ENCODE measurements at regions not wholly inside any gene's neighbourhood (a gene's known extent, or its start where the extent isn't known, plus 50 kb on each side); places are given as distances from the start of the nearest gene placed in this dataset.

DNA sequence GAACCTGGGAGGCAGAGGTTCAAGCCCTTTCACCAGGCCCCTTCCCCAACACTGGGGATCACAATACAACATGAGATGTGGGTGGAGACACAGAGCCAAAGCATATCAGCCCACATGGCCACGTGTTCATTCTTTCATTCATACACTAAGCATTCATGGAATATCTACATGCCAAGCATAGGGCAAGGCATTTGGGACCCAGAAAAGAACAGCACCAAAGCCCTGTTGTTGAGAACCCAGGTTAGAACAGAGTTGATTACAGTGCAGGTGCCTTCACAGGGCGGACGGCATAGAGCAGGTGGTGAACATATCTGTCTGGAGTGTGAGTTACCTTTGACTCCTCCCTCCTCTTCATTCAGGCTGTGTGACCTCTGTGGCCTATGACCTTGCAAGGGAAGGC, 159.4 kb upstream of the GSC start:
- H3K4me3 ChIP-seq (ENCODE audit: low read length in 2 of 2), result no peak overlapping the region
- H3K9me3 ChIP-seq (ENCODE audit: control insufficient read depth in 2 of 2, low read length in 2 of 2), result no peaks in the 10 kb centered on the region
- H3K27ac ChIP-seq (ENCODE audit: low read depth in 2 of 2, low read length in 2 of 2), result no peak overlapping the region

DNA sequence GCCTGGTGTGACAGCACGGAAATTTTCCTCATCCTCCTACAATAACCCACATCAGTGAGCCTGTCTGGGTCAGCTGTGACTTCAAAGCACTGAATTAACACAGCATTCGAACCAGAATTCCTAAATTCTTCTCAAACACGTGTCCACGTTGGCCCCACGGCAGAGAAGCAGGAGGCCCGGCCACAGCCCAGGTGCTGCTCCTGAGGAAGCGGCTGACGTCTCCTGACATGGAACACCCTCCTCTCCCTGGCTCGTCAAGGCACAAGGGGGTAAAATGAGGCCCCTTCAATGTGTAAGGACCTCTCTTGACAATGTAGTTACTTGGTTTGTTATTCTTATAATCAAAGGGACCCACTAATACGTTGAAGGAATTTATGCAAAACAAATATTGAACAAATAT, 156.3 kb upstream of the GSC start:
- no peak overlapping the region for H3K4me3 ChIP-seq (ENCODE audit: low read length in 2 of 2)
- H3K27me3 ChIP-seq (ENCODE audit: control insufficient read depth in 2 of 2, insufficient read depth in 2 of 2, low read length in 2 of 2), result no peaks in the 10 kb centered on the region
- no peaks in the 10 kb centered on the region for H3K36me3 ChIP-seq (ENCODE audit: control insufficient read depth in 2 of 2, insufficient read depth in 2 of 2, low read length in 2 of 2)
- H3K27ac ChIP-seq (ENCODE audit: low read depth in 2 of 2, low read length in 2 of 2), result no peak overlapping the region
- H3K4me1 ChIP-seq (ENCODE audit: control insufficient read depth in 2 of 2, insufficient read depth in 2 of 2, low read length in 2 of 2), result peaks cover 0 to 4% of the 10 kb centered on the region in 2 donors
- H3K9me3 ChIP-seq (ENCODE audit: control insufficient read depth in 2 of 2, low read length in 2 of 2), result no peaks in the 10 kb centered on the region
- H3K9ac ChIP-seq (ENCODE audit: low read depth in 1 of 2, low read length in 2 of 2), result no peak overlapping the region

More for the DNA sequence above, 159.4 kb upstream of the GSC start:
- Histone ChIP-seq H3K9ac (ENCODE audit: low read depth in 1 of 2, low read length in 2 of 2) (no peak overlapping the region), H3K36me3 (ENCODE audit: control insufficient read depth in 2 of 2, insufficient read depth in 2 of 2, low read length in 2 of 2) (no peaks in the 10 kb centered on the region), H3K27me3 (ENCODE audit: control insufficient read depth in 2 of 2, insufficient read depth in 2 of 2, low read length in 2 of 2) (no peaks in the 10 kb centered on the region), H3K4me1 (ENCODE audit: control insufficient read depth in 2 of 2, insufficient read depth in 2 of 2, low read length in 2 of 2) (no peaks in the 10 kb centered on the region)

DNA sequence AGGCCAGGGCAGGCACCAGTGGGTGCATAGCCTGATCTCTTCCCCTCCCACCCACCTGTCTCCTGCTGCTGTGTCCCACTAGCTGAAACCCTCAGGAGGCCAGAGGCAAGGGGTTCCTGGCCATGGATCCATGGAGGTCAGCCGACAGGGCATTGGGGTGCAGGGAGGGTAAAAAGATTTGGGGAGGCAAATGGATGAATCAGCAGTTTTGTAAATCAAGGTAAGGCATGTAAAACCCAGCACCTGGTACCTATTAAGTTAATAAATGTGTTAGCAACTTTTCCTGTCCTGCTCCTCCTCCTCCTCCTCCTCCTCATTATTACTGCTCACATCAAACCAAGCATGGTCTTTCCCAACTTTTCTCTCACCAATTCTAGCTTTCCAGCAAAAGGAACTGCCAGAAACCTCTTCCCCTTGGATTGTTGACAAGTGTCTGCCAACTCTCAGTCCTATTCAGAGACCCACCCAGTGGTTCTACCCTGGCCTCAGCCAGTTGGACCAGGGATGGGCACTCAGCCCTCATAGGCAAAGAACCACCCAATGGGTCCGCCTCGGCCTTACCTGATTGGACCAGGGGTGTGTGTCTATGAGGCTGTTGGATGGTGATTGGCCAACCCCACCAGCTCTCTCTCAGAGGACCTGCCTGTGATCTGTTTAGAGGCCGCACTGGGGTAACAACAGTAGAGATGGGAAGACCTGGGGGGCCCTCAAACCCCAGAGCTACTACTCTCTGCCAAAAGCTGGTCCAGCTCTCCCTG, 155.7 kb upstream of the GSC start:
- no peaks in the 10 kb centered on the region for H3K36me3 ChIP-seq (ENCODE audit: control insufficient read depth in 2 of 2, insufficient read depth in 2 of 2, low read length in 2 of 2)
- H3K4me3 ChIP-seq (ENCODE audit: low read length in 2 of 2), result no peak overlapping the region
- no peak overlapping the region for H3K9ac ChIP-seq (ENCODE audit: low read depth in 1 of 2, low read length in 2 of 2)
- peaks cover 0 to 4% of the 10 kb centered on the region in 2 donors for H3K4me1 ChIP-seq (ENCODE audit: control insufficient read depth in 2 of 2, insufficient read depth in 2 of 2, low read length in 2 of 2)
- H3K27me3 ChIP-seq (ENCODE audit: control insufficient read depth in 2 of 2, insufficient read depth in 2 of 2, low read length in 2 of 2), result no peaks in the 10 kb centered on the region
- H3K9me3 ChIP-seq (ENCODE audit: control insufficient read depth in 2 of 2, low read length in 2 of 2), result no peaks in the 10 kb centered on the region
- no peak overlapping the region for H3K27ac ChIP-seq (ENCODE audit: low read depth in 2 of 2, low read length in 2 of 2)

DNA sequence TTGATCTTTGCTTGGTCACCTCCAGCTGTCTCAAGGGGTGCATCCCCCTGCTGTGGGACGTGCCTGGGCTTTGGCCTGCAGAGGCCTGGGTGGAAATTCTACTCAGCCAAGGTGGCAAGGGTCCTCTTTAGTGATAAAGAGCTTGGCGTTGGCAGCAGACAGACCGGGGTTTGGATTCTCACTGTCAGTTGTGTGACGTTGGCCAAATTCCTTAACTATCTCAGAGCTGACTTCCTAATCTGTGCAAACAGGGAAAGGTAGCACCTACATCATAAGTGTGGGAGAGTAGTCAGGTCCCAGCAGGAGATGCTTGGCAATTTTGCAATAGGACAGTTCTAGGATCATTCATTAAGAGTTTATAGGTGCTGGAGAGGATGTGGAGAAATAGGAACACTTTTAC, 154.3 kb upstream of the GSC start:
- no peaks in the 10 kb centered on the region for H3K27me3 ChIP-seq (ENCODE audit: control insufficient read depth in 2 of 2, insufficient read depth in 2 of 2, low read length in 2 of 2)
- H3K9me3 ChIP-seq (ENCODE audit: control insufficient read depth in 2 of 2, low read length in 2 of 2), result no peaks in the 10 kb centered on the region
- no peak overlapping the region for H3K9ac ChIP-seq (ENCODE audit: low read depth in 1 of 2, low read length in 2 of 2)
- H3K27ac ChIP-seq (ENCODE audit: low read depth in 2 of 2, low read length in 2 of 2), result no peak overlapping the region
- no peaks in the 10 kb centered on the region for H3K36me3 ChIP-seq (ENCODE audit: control insufficient read depth in 2 of 2, insufficient read depth in 2 of 2, low read length in 2 of 2)
- no peak overlapping the region for H3K4me3 ChIP-seq (ENCODE audit: low read length in 2 of 2)
- peaks cover 0 to 4% of the 10 kb centered on the region in 2 donors for H3K4me1 ChIP-seq (ENCODE audit: control insufficient read depth in 2 of 2, insufficient read depth in 2 of 2, low read length in 2 of 2)

DNA sequence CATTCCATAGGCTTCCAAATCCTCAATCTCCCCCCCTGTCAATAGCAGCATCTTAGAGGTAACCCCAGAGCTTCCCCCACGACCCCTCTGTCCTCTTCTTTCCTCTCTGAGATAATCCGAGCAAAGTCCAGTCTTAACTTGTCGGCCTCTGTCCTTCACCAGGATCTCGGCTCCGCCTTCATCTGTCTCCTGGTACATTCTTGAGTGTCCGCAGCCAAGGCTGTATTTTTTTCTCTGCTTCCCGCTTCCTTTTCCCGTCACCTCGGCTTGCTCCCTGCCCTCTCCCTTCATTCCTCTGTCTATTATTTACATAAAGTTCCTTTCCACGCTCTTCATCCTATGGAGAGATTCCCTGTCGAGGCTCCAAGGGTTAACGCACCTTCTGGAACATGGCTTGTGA, 153.9 kb upstream of the GSC start:
- Histone ChIP-seq H3K36me3 (ENCODE audit: control insufficient read depth in 2 of 2, insufficient read depth in 2 of 2, low read length in 2 of 2) (no peaks in the 10 kb centered on the region), H3K27me3 (ENCODE audit: control insufficient read depth in 2 of 2, insufficient read depth in 2 of 2, low read length in 2 of 2) (no peaks in the 10 kb centered on the region), H3K9me3 (ENCODE audit: control insufficient read depth in 2 of 2, low read length in 2 of 2) (no peaks in the 10 kb centered on the region), H3K9ac (ENCODE audit: low read depth in 1 of 2, low read length in 2 of 2) (no peak overlapping the region), H3K27ac (ENCODE audit: low read depth in 2 of 2, low read length in 2 of 2) (no peak overlapping the region), H3K4me3 (ENCODE audit: low read length in 2 of 2) (no peak overlapping the region), H3K4me1 (ENCODE audit: control insufficient read depth in 2 of 2, insufficient read depth in 2 of 2, low read length in 2 of 2) (peaks cover 0 to 4% of the 10 kb centered on the region in 2 donors)

DNA sequence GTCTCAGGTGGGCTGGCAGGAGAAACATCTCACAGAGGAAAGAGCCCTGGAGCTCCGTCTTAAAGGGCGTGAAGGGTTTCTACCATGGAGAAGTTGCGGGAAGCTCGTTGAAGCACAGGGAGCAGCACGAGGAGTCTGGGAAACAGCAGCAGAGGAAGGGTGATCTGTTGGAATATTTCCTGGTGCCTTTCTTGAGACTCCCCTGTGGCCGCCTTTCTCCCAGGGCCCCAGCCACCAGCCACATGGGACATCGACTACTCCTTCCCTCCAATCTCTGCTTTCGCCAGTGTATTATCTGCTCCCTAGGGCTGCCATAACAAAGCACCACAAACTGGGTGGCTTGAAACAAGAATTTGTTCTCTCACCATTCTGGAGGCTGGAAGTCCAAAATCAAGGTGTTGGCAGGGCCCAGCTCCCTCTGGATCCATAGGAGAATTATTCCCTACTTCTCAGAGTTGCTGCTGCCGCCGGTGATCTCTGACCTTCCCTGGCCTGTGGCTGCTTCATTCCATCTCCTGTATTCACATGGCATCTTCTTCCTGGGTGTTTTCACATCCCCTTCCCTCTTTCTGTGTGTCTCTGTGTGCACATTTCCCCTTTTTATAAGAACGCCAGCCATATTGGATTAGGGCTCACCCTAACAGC, 152.8 kb upstream of the GSC start:
- Histone ChIP-seq H3K4me1 (ENCODE audit: control insufficient read depth in 2 of 2, insufficient read depth in 2 of 2, low read length in 2 of 2) (peaks cover 0 to 4% of the 10 kb centered on the region in 2 donors), H3K9me3 (ENCODE audit: control insufficient read depth in 2 of 2, low read length in 2 of 2) (no peaks in the 10 kb centered on the region), H3K27ac (ENCODE audit: low read depth in 2 of 2, low read length in 2 of 2) (no peak overlapping the region), H3K4me3 (ENCODE audit: low read length in 2 of 2) (no peak overlapping the region), H3K9ac (ENCODE audit: low read depth in 1 of 2, low read length in 2 of 2) (no peak overlapping the region), H3K27me3 (ENCODE audit: control insufficient read depth in 2 of 2, insufficient read depth in 2 of 2, low read length in 2 of 2) (no peaks in the 10 kb centered on the region), H3K36me3 (ENCODE audit: control insufficient read depth in 2 of 2, insufficient read depth in 2 of 2, low read length in 2 of 2) (no peaks in the 10 kb centered on the region)

DNA sequence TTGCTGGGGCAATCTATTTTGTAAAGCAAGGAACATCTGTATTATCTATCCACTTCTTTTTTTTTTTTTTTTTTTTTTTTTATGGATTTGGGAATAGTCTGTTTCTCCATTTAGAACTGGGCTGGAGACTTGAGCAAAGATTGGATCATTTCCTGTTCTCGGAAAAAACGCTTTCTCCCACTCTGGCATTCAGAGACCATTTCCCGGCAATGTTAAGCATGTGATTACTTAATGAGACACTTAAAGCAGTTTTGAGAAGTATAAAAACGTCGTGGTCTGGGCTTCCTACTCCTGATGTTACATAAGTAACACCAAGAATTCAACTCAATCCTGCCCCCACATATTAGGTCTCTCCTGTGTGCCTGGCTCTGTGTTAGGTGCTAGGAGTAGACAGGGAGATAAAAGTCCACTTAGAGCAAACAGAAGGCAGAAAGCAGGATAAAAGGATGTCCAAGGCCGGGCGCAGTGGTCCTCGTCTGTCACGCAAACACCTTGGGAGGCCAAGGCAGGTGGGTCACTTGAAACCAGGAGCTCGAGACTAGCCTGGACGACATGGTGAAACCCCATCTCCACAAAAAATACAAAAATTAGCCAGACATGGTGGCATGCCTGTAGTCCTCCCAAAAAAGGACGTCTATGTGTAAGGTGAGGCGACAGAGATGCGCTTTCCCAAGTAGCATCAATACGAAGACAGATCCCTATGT, 152.1 kb upstream of the GSC start:
- Histone ChIP-seq H3K36me3 (ENCODE audit: control insufficient read depth in 2 of 2, insufficient read depth in 2 of 2, low read length in 2 of 2) (no peaks in the 10 kb centered on the region), H3K4me1 (ENCODE audit: control insufficient read depth in 2 of 2, insufficient read depth in 2 of 2, low read length in 2 of 2) (peaks cover 0 to 4% of the 10 kb centered on the region in 2 donors), H3K27me3 (ENCODE audit: control insufficient read depth in 2 of 2, insufficient read depth in 2 of 2, low read length in 2 of 2) (no peaks in the 10 kb centered on the region), H3K27ac (ENCODE audit: low read depth in 2 of 2, low read length in 2 of 2) (peak overlapping the region in 1 of 2 donors; percentile 56), H3K4me3 (ENCODE audit: low read length in 2 of 2) (no peak overlapping the region), H3K9ac (ENCODE audit: low read depth in 1 of 2, low read length in 2 of 2) (no peak overlapping the region), H3K9me3 (ENCODE audit: control insufficient read depth in 2 of 2, low read length in 2 of 2) (no peaks in the 10 kb centered on the region)

DNA sequence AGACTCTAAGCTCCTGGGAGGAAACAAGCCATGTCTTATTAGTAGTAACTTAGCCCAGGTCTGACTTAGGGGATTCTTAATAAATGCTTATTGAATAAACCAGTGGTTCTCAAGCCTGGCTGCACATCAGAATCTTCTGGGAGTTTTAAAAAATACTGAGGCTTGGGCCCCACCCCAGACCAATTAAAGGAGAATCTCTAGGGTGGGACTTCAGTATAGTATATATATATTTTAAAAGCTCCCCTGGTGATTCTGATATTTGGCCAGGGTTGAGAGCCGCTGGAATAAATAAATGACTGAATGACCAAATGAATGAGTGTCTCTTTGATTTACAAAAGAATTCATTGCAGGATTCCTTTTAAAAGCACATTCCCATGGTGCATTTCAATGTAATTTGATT, 151.5 kb upstream of the GSC start:
- Histone ChIP-seq H3K4me1 (ENCODE audit: control insufficient read depth in 2 of 2, insufficient read depth in 2 of 2, low read length in 2 of 2) (peaks cover 0 to 4% of the 10 kb centered on the region in 2 donors), H3K4me3 (ENCODE audit: low read length in 2 of 2) (no peak overlapping the region), H3K9ac (ENCODE audit: low read depth in 1 of 2, low read length in 2 of 2) (no peak overlapping the region), H3K27me3 (ENCODE audit: control insufficient read depth in 2 of 2, insufficient read depth in 2 of 2, low read length in 2 of 2) (no peaks in the 10 kb centered on the region), H3K36me3 (ENCODE audit: control insufficient read depth in 2 of 2, insufficient read depth in 2 of 2, low read length in 2 of 2) (no peaks in the 10 kb centered on the region), H3K27ac (ENCODE audit: low read depth in 2 of 2, low read length in 2 of 2) (no peak overlapping the region), H3K9me3 (ENCODE audit: control insufficient read depth in 2 of 2, low read length in 2 of 2) (no peaks in the 10 kb centered on the region)

DNA sequence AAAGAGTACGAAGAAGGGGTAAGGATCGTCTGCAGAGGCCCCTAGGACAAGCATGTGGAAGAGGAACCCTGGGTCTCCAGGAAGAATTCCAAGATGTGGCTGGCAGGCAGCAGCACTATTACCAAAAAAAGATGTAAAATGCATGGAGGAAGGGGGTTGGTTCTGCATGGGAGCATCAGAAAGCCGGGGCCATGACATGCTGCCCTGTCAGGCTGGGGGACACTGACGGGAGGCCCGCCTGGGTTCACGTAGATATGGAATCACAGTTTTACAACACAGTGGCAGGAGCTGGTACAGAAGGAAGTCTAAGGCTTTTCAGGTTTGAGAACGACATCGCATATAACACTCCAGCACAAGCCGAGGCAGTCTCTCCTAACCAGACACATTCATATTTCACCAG, 150.0 kb upstream of the GSC start:
- H3K4me3 ChIP-seq (ENCODE audit: low read length in 2 of 2), result no peak overlapping the region
- H3K36me3 ChIP-seq (ENCODE audit: control insufficient read depth in 2 of 2, insufficient read depth in 2 of 2, low read length in 2 of 2), result no peaks in the 10 kb centered on the region
- peaks cover 0 to 4% of the 10 kb centered on the region in 2 donors for H3K4me1 ChIP-seq (ENCODE audit: control insufficient read depth in 2 of 2, insufficient read depth in 2 of 2, low read length in 2 of 2)
- H3K27ac ChIP-seq (ENCODE audit: low read depth in 2 of 2, low read length in 2 of 2), result no peak overlapping the region
- H3K9me3 ChIP-seq (ENCODE audit: control insufficient read depth in 2 of 2, low read length in 2 of 2), result no peaks in the 10 kb centered on the region
- no peaks in the 10 kb centered on the region for H3K27me3 ChIP-seq (ENCODE audit: control insufficient read depth in 2 of 2, insufficient read depth in 2 of 2, low read length in 2 of 2)
- H3K9ac ChIP-seq (ENCODE audit: low read depth in 1 of 2, low read length in 2 of 2), result no peak overlapping the region

DNA sequence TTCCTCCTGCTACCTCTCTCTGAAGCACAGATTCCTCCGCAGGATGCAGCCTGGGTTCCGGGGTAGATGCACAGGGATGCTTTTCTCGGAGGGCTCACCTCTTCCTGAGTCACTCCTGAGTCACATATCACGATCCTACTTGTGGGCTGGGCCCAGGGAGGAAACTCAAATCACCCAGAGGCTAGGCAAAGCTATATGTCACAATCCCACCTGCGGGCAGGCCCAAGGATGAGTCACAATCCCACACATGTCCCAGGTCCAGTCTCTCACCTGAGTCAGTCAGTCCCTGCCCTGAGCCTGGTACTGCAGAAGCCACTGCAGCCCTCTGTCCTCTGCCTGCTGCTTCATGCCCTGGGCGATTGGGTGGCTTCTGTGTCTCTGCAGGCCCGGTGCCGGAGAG, 149.0 kb upstream of the GSC start:
- Histone ChIP-seq H3K4me1 (ENCODE audit: control insufficient read depth in 2 of 2, insufficient read depth in 2 of 2, low read length in 2 of 2) (peaks cover 0 to 4% of the 10 kb centered on the region in 2 donors), H3K27me3 (ENCODE audit: control insufficient read depth in 2 of 2, insufficient read depth in 2 of 2, low read length in 2 of 2) (no peaks in the 10 kb centered on the region)

More for the DNA sequence above, 149.0 kb upstream of the GSC start:
- Histone ChIP-seq H3K9me3 (ENCODE audit: control insufficient read depth in 2 of 2, low read length in 2 of 2) (no peaks in the 10 kb centered on the region), H3K36me3 (ENCODE audit: control insufficient read depth in 2 of 2, insufficient read depth in 2 of 2, low read length in 2 of 2) (no peaks in the 10 kb centered on the region), H3K4me3 (ENCODE audit: low read length in 2 of 2) (no peak overlapping the region), H3K27ac (ENCODE audit: low read depth in 2 of 2, low read length in 2 of 2) (no peak overlapping the region), H3K9ac (ENCODE audit: low read depth in 1 of 2, low read length in 2 of 2) (no peak overlapping the region)
